ENCODE measurements at regions not wholly inside any gene's neighbourhood (a gene's known extent, or its start where the extent isn't known, plus 50 kb on each side); places are given as distances from the start of the nearest gene placed in this dataset.
"Not testable (repeated sequence)": the region's sequence is repeated elsewhere in the genome, so short reads cannot be mapped to it uniquely, and the experiment has no call there.

GRCh38 chr5:166712447-166713185, 1578.8 kb upstream of the WWC1 start:
- no peak for DNase-seq (ENCODE audit: low read depth)

DNA sequence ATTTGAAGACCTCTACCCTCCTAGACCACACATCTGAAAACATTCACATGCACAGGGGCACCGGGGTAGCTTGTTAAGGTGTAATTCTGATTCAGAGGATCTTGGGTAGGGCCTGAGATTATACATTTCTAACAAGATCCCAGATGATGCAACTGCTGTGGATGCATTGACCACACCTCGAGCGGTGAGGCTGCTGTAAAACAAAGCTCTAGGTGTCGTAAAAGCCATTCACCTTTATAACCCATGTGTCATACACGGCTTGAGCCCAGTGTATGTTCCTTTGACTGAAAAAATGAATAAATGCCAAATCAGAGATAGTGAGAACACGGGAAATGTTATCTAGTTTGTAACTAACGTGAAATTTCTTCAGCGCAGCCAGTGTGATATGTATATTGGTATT, 1578.2 kb upstream of the WWC1 start:
- no peak for DNase-seq (ENCODE audit: low read depth)

GRCh38 chr5:166716856-166717492, 1574.5 kb upstream of the WWC1 start:
- DNase-seq (ENCODE audit: low read depth), result no peak

- DNase-seq (ENCODE audit: low read depth), result no peak
Measured at GRCh38 chr5:166719991-166720390, 1571.5 kb upstream of the WWC1 start.

- DNase-seq (ENCODE audit: low read depth), result peak; percentile 35
Measured at GRCh38 chr5:166722939-166723338, 1568.5 kb upstream of the WWC1 start.

DNA sequence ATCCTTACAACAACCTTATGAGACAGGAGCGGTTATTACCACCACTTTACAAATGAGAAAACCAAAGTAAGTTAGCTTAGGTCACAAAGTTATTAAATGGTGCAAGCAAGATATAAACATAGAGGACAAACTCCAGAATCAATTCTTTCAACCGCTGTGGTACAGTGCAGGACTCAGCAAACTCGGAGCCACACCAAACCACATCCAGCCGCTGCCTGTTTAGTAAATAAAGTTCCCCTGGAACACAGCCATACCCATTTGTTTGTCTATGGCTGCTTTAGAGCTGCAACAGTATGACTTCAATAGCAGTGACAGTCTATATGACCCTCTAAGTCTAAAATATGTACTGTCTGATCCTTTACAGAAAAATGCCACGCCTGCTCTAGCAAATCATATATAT, 1567.2 kb upstream of the WWC1 start:
- DNase-seq (ENCODE audit: low read depth), result no peak

- DNase-seq (ENCODE audit: low read depth), result no peak
Measured at GRCh38 chr5:166725593-166725992, 1565.9 kb upstream of the WWC1 start.

GRCh38 chr5:166726406-166726805, 1565.0 kb upstream of the WWC1 start:
- DNase-seq (ENCODE audit: low read depth), result no peak

DNA sequence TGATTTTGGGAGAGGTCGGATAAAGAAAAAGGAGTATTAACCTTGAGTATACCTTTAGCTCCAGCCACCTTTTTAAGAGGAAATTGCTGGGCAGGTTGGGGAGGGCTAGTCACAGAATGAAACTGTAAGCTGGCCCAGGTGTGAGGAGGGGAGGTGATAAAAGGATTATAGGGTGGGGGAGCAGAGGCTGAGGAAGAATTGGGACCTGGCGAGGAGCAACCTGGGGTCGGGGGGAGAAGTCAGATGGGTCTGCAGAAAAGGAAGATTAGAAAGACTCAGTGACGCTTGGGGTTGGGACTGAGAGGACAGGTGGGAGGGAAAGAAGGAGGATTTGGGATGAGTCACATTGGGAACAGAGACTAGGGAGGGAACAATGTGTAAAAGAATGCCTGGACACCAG, 1548.5 kb upstream of the WWC1 start:
- DNase-seq (ENCODE audit: low read depth), result not testable (repeated sequence)

DNA sequence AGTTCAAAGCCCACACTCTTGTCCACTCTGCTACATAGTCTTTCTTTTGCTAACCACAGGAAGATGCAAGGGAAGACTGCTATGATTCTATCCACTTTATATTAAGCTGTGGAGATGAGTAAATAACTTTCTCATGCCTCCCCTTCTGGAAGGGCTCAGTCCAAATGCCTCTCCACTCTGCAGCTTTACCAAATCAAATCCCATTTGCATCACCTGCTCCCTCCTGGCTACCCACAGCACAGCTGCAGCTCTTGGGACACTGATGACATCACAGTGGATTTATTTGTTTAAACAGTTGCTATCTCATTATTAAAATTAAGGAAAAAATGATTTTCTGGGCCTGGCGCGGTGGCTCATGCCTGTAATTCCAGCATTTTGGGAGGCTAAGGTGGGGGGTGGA, 1544.9 kb upstream of the WWC1 start:
- no peak for DNase-seq (ENCODE audit: low read depth)

DNA sequence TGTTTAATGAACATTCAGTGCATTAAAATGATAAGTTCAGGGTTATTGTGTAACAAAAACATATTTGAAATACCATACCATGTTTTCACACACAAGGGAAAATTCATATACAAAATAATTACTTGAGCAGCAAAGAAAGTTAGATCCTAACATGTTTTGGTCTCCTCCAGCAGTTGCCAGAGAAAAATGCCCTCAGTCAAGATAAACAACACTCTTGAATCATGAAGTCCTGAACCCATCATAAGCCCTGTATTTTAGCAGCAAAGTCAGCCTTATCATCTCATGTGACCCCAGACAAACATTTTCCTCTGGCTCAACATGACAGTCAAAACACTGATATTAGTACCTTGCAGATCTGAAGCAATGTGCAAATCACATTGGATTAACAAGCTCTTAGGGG, 1541.1 kb upstream of the WWC1 start:
- no peak for DNase-seq (ENCODE audit: low read depth)

DNA sequence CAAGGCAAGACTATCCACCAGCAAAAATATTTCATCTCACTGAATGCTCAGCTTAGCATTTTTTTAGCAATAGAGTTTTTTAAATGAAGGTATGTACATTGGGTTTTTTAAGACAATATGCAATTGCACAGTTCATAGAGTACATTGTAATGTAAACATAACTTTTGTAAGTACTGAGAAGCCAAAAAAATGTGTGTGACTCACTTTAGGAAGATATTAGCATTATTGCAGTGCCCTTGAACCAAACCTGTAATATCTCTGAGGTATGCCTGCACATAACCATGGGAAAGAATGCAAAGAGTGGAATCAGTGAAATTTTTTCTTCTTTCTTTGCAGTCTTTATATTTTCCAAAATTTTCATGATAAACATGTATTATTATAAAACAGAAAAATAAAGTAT, 1533.3 kb upstream of the WWC1 start:
- no peak for DNase-seq (ENCODE audit: low read depth)

GRCh38 chr5:166767858-166768257, 1523.6 kb upstream of the WWC1 start:
- no peak for DNase-seq (ENCODE audit: low read depth)

GRCh38 chr5:166768536-166768935, 1522.9 kb upstream of the WWC1 start:
- DNase-seq (ENCODE audit: low read depth), result no peak

DNA sequence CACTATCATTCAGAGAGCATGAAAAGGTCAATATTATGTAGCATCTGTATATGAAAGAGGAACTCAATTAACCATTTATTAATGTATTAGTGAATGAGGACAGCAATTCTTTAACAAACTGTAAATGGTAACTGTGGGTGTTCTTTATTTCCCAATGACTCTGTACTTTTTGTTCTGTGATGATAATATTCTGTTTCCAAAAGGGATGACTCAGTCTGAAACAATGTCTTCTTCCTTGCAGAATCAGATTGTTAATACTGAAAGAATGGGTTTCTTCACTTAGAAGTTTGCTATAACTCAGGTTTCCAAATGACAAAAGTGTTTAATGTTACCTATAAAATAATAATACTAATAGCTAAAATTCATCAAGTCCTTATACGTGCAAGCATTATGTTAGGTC, 1518.7 kb upstream of the WWC1 start:
- DNase-seq (ENCODE audit: low read depth), result no peak

GRCh38 chr5:166781737-166782136, 1509.7 kb upstream of the WWC1 start:
- no peak for DNase-seq (ENCODE audit: low read depth)

DNA sequence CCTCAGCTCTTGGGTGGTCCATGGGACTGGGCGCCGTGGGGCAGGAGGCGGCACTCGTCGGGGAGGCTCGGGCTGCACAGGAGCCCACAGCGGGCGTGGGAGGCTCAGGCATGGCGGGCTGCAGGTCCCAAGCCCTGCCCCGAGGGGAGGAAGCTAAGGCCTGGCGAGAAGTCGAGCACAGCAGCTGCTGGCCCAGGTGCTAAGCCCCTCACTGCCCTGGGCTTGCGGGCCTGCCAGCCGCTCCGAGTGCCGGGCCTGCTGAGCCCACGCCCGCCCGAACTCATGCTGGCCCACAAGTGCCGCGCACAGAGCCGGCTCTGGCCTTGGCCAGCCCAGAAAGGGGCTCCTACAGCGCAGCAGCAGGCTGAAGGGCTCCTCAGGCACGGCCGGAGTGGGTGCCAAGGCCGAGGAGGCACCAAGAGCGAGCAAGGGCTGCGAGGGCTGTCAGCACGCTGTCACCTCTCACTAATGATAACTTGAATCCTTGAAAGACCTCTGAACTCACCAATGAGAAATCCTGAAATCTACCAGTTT, 1506.8 kb upstream of the WWC1 start:
- DNase-seq (ENCODE audit: low read depth), result no peak

- DNase-seq (ENCODE audit: low read depth), result no peak
Measured at GRCh38 chr5:166786178-166786577, 1505.3 kb upstream of the WWC1 start.

- no peak for DNase-seq (ENCODE audit: low read depth)
Measured at GRCh38 chr5:166786889-166787288, 1504.6 kb upstream of the WWC1 start.

- no peak for DNase-seq (ENCODE audit: low read depth)
Measured at GRCh38 chr5:166788050-166788449, 1503.4 kb upstream of the WWC1 start.

DNA sequence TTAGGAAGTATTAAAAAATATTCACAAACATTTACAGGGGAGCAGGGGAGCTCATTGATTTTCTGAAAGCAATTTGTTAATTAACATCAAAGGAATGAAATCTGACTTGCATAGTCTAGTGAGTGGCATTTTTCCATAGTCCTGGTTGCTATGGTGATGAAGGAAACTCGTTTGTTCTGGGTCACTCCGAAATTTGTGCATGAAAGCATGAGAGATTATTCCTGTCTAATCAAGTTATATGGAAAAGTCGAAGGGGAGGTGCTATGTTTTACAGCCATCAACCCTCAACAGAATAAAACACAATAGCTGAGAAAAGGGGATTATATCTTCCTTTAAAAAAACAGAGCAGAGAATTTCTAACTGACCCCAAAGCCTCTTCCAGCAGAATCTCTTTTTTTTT, 1495.7 kb upstream of the WWC1 start:
- DNase-seq (ENCODE audit: low read depth), result no peak

- DNase-seq (ENCODE audit: low read depth), result no peak
Measured at GRCh38 chr5:166803058-166803457, 1488.4 kb upstream of the WWC1 start.

DNA sequence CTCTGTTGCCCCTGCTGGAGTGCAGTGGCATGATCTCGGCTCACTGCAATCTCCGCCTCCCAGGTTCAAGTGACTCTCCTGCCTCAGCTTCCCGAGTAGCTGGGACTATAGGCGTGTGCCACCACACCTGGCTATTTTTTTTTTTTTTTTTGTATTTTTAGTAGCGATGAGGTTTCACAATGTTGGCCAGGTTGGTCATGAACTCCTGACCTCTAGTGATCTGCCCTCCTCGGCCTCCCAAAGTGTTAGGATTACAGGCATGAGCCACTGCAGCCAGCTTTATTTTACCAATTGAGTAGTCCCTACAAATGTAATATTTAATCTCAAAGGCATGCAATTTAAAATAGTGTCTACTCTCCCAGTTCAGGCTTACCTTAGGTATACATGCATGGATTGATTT, 1487.2 kb upstream of the WWC1 start:
- not testable (repeated sequence) for DNase-seq (ENCODE audit: low read depth)

Measured in RPMI7951 (cell line).